Spleen (tissue), 7 donors: ENCODE measurements at regions not wholly inside any gene's neighbourhood (a gene's known extent, or its start where the extent isn't known, plus 50 kb on each side); places are given as distances from the start of the nearest gene placed in this dataset.

Source experiments
- POLR2A ChIP-seq, 3 donors: fragments of 450-650 bp; IDR thresholded peaks; one replicate each; pipeline ENCODE4 v1.5.1; 2017; ENCODE audit warnings: antibody characterized with exemption in 3 of 3, mild to moderate bottlenecking in 1 of 3
- POLR2AphosphoS5 ChIP-seq, 3 donors: sonication (generic); formaldehyde crosslinking; IDR thresholded peaks; one replicate each; pipeline ENCODE4 v1.5.1; 2017; ENCODE audit warnings: antibody characterized with exemption in 3 of 3
- TF ChIP-seq, protein P1 (sequence below), 11 experiments: fragments of 200-600 bp in 7 of 11; fragments of 450-650 bp in 4 of 11; sonication (generic) in 4 of 11; IDR thresholded peaks in 8 of 11; conservative IDR thresholded peaks in 3 of 11; 1 replicate in 7 of 11; 2 replicates in 4 of 11; pipeline versions ENCODE4 v1.4.0 to v1.8.0; 2016 to 2021; ENCODE audit warnings: antibody characterized with exemption in 11 of 11, inconsistent platforms in 4 of 11, mild to moderate bottlenecking in 1 of 11
- donor health status: DM: no; HTN: no; CAD: no; lungs with moderate emphysema.
- donor health status: DM: no; HTN: no; CAD: no.
- donor health status: DM: no; HTN: no; CAD: no.

DNA sequence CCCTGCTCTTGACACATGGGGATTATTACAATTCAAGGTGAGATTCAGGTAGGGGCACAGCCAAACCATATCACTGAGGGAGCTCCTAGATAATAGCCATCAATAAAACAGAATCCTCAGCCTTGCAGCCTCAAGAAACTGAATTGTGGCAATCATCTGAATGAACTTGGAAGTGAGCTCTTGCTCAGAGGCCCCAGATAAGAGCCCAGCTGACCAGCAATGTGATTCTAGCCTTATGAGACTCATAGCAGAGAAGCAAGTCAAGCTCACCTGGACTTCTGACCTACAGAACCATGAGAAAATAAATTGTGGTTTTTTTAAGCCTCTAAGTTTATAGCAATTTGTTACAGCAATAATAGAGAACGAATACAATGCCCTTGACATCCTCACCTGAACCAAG lies 302.5 kb downstream of the LTN1 start:
- TF ChIP-seq POLR2A (IDR thresholded peaks at IDR 0.05), result no peak
- TF ChIP-seq, protein P1, sequence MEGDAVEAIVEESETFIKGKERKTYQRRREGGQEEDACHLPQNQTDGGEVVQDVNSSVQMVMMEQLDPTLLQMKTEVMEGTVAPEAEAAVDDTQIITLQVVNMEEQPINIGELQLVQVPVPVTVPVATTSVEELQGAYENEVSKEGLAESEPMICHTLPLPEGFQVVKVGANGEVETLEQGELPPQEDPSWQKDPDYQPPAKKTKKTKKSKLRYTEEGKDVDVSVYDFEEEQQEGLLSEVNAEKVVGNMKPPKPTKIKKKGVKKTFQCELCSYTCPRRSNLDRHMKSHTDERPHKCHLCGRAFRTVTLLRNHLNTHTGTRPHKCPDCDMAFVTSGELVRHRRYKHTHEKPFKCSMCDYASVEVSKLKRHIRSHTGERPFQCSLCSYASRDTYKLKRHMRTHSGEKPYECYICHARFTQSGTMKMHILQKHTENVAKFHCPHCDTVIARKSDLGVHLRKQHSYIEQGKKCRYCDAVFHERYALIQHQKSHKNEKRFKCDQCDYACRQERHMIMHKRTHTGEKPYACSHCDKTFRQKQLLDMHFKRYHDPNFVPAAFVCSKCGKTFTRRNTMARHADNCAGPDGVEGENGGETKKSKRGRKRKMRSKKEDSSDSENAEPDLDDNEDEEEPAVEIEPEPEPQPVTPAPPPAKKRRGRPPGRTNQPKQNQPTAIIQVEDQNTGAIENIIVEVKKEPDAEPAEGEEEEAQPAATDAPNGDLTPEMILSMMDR (IDR thresholded peaks at IDR 0.05 in 8 of 11, conservative IDR thresholded peaks at IDR 0.05 in 3 of 11), result no peak
- no peak for TF ChIP-seq POLR2AphosphoS5 (IDR thresholded peaks at IDR 0.05)
